Left ventricle myocardium inferior (tissue), 1 donor: ENCODE measurements at regions not wholly inside any gene's neighbourhood (a gene's known extent, or its start where the extent isn't known, plus 50 kb on each side); places are given as distances from the start of the nearest gene placed in this dataset.

Experiments used
- DNase-seq: peaks from one replicate; pipeline ENCODE4 v3.0.0-alpha.2; 2020
- H3K27ac ChIP-seq: fragments of 200-600 bp; replicated peaks from 2 replicates; pipeline ENCODE4 v1.8.0; 2021
- H3K27me3 ChIP-seq: fragments of 200-600 bp; 2 replicates; pipeline ENCODE4 v1.8.0; 2021; ENCODE audit warnings: low read depth
- H3K36me3 ChIP-seq: fragments of 200-600 bp; 2 replicates; pipeline ENCODE4 v1.8.0; 2021
- H3K4me1 ChIP-seq: fragments of 200-600 bp; 2 replicates; pipeline ENCODE4 v1.8.0; 2021
- H3K4me3 ChIP-seq: fragments of 200-600 bp; 2 replicates; pipeline ENCODE4 v1.8.0; 2021; ENCODE audit warnings: mild to moderate bottlenecking, moderate library complexity
- H3K9me3 ChIP-seq: fragments of 200-600 bp; replicated peaks from 2 replicates; pipeline ENCODE4 v1.8.0; 2021
- intact Hi-C: fragments of 100-400 bp; cut with micrococcal nuclease; formaldehyde crosslinking; loops from one replicate; pipeline ENCODE4 v1.11.0; 2022
- TF ChIP-seq, protein P1 (sequence below): fragments of 200-600 bp; IDR thresholded peaks from 2 replicates; pipeline ENCODE4 v1.8.0; 2021; ENCODE audit warnings: antibody characterized with exemption, mild to moderate bottlenecking, borderline replicate concordance
- donor health status: DM: no; HTN: yes; CAD: no; lungs with severe emphysema.

DNA sequence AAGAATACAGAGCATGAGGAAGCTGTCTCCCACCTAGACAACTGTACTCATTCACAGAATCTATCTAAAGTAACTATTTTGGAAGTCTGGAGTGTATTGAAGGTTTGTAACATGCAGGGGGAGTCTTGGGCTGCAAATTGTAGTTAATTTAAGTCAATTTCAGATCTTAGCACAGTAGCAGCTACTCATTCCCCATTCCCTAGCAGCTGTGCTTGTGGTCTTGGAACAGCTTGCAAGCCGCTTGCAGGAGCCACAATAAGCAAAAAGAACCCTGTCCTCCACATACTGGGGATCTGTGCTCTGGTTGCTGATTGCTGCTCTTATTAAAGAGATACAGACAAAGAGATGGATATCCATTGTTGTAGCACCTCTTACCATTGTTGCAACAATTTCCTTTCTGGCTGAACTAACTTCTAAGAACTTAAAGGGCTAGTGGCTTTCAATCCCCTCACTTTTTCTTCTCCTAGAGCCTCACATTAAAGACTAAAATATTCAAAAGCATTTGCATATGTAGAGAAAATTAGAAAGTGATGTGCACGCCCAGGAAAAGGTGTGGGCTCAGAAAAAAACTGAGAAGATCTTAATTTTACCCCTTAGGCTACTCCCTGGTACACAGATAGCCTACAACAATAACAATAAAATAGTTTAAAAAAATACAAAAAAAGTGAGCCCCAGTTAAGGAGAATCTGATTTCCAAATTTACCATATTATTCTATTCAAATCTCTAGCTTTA is 1775.1 kb upstream of the PIK3C3 start:
- H3K4me3 ChIP-seq = no peak overlapping the region
- intact Hi-C loops = no loop called here
- DNase-seq = no peak
- no peak overlapping the region for H3K27ac ChIP-seq
- H3K27me3 ChIP-seq = no peaks in the 10 kb centered on the region
- no peaks in the 10 kb centered on the region for H3K4me1 ChIP-seq
- no peaks in the 10 kb centered on the region for H3K36me3 ChIP-seq
- peaks cover 14% of the 10 kb centered on the region for H3K9me3 ChIP-seq
- TF ChIP-seq, protein P1, sequence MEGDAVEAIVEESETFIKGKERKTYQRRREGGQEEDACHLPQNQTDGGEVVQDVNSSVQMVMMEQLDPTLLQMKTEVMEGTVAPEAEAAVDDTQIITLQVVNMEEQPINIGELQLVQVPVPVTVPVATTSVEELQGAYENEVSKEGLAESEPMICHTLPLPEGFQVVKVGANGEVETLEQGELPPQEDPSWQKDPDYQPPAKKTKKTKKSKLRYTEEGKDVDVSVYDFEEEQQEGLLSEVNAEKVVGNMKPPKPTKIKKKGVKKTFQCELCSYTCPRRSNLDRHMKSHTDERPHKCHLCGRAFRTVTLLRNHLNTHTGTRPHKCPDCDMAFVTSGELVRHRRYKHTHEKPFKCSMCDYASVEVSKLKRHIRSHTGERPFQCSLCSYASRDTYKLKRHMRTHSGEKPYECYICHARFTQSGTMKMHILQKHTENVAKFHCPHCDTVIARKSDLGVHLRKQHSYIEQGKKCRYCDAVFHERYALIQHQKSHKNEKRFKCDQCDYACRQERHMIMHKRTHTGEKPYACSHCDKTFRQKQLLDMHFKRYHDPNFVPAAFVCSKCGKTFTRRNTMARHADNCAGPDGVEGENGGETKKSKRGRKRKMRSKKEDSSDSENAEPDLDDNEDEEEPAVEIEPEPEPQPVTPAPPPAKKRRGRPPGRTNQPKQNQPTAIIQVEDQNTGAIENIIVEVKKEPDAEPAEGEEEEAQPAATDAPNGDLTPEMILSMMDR = no peak

DNA sequence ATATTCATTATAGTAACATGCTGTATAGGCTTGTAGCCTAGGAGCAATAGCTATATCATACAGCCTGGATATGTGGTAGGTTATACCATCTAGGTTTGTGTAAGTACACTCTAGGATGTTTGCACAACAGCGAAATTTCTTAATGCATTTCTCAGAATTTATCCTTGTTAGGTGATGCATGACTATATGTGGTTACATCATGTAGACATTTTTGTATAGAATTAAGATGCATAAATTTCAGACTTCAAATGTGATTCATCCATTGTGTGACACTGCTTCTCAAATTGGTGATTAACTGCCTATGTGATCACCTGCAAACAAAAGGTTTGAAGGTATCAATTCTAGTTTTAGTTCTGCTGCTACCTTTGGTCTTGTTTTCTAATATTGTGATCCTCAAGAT is 1787.0 kb upstream of the PIK3C3 start:
- Histone ChIP-seq H3K36me3 (no peaks in the 10 kb centered on the region), H3K27ac (no peak overlapping the region), H3K4me1 (no peaks in the 10 kb centered on the region), H3K4me3 (no peak overlapping the region), H3K27me3 (no peaks in the 10 kb centered on the region), H3K9me3 (no peaks in the 10 kb centered on the region)
- TF ChIP-seq, protein P1 = no peak
- no peak for DNase-seq
- intact Hi-C loops = no loop called here

DNA sequence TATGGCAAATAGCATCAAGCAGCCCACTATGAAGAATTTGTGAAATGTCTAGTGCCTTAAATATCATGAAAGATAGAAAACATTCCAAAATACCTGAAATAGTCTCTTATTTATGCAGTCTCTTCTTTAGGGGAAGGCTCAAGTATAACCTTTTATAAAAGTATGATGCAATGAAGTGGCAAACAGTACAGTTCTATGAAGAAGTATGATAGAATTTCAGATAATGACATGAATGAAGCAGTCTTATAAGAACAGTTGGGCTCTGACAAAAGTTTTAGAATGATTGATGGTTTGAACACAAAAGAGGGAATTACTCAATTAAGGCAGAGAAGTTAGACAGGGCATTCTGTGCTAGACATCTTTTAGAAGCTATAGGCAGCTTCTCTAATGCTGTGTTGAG is 1791.8 kb upstream of the PIK3C3 start:
- H3K36me3 ChIP-seq = no peaks in the 10 kb centered on the region
- TF ChIP-seq, protein P1 = no peak
- H3K27me3 ChIP-seq = no peaks in the 10 kb centered on the region
- H3K4me3 ChIP-seq = no peak overlapping the region
- no peak overlapping the region for H3K27ac ChIP-seq
- H3K4me1 ChIP-seq = no peaks in the 10 kb centered on the region
- no peak for DNase-seq
- intact Hi-C loops = no loop called here
- H3K9me3 ChIP-seq = no peaks in the 10 kb centered on the region

DNA sequence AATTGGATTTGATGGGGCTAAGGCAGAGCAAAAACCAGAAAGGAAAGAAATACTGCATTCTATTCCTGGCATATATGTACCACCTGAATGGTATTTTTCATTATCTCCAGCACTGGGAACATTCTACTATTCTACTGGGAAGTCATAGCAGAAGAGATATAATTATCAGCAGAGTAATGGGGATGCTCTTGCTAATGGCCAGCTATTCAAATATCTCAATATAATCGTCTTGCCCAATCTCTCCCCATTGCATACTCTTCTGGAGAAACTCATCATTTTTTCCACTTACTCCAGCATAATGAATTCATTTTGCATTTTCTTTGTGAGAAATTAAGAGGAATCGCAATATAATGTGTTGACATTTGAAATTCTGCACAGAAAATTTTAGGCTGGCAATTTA is 1794.7 kb upstream of the PIK3C3 start:
- TF ChIP-seq, protein P1 = no peak
- H3K4me1 ChIP-seq = no peaks in the 10 kb centered on the region
- DNase-seq = no peak
- H3K9me3 ChIP-seq = no peaks in the 10 kb centered on the region
- intact Hi-C loops = no loop called here
- H3K36me3 ChIP-seq = no peaks in the 10 kb centered on the region
- H3K27me3 ChIP-seq = no peaks in the 10 kb centered on the region
- H3K4me3 ChIP-seq = no peak overlapping the region
- no peak overlapping the region for H3K27ac ChIP-seq

DNA sequence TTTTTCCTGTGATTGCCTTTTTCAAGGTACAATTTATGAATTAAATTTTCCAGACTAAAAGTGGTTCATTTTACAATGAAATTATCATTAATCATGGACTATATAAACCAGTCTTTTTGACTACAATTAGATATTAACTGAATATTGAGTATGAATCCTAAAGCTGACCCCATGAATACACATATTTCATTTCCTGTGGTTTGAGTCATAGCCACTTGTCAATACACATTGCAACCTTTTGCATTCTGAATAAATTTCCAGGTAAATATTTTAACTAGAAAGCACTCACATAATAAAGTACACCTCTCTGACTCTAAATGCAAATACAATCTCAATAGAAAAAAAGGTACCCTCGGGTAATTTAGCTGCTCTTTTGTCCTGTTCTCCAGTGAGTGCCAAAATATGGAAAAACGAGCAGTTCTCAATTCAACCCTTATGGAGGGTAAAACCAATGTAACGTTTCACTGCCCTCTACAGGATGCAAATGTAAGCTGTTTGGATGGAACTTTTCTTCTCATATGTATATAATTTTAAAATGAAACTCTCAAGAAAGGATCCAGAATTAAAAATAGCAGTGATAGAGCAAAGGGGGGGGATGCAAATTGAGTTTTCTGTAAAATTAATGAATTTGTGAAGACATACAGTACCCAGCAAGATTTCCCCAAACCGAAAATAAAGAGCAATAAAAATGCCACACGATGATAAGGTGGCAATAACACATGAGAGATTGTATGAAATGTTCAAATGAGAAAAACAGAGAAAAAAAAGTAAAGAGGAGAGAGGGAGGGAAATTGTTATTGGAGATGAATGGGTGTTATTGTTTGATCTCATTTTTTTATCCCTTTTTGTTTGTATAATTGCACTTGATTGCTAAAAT is 1795.7 kb upstream of the PIK3C3 start:
- no peaks in the 10 kb centered on the region for H3K9me3 ChIP-seq
- H3K36me3 ChIP-seq = no peaks in the 10 kb centered on the region
- no peak overlapping the region for H3K4me3 ChIP-seq
- no peaks in the 10 kb centered on the region for H3K27me3 ChIP-seq
- DNase-seq = no peak
- intact Hi-C loops = no loop called here
- TF ChIP-seq, protein P1 = peak; percentile 51
- no peak overlapping the region for H3K27ac ChIP-seq
- H3K4me1 ChIP-seq = no peaks in the 10 kb centered on the region
